H1 (cell line): ENCODE measurements at regions not wholly inside any gene's neighbourhood (a gene's known extent, or its start where the extent isn't known, plus 50 kb on each side); places are given as distances from the start of the nearest gene placed in this dataset.

Experiments used
- CTCF ChIA-PET: fragments of 300-600 bp; sonication (Branson Sonifier 250); formaldehyde crosslinking; loops from one replicate; lab custom pipeline; 2021; ENCODE audit not compliant: partially characterized antibody; lab: Charles Lee
- POLR2A ChIA-PET: fragments of 300-600 bp; sonication (Branson Sonifier 250); formaldehyde crosslinking; loops from one replicate; lab custom pipeline; 2021; ENCODE audit warnings: inconsistent platforms; ENCODE audit not compliant: partially characterized antibody; lab: Charles Lee
- DNase-seq, 2 experiments: peaks; one replicate each; pipeline versions ENCODE4 v3.0.0 to v3.0.0-alpha.2; 2010 to 2022; ENCODE audit warnings: low spot score in 2 of 2, low read depth in 1 of 2, mixed read lengths in 1 of 2
- FAIRE-seq: peaks from 2 replicates; lab custom pipeline; 2011; peaks lifted over from hg19 to GRCh38; lab: Jason Lieb, UNC
- H2AFZ ChIP-seq: 2 replicates; pipeline ENCODE4 v1.8.1; 2012; ENCODE audit warnings: low read length, inconsistent platforms
- H2AK5ac ChIP-seq: 2 replicates; pipeline ENCODE4 v1.6.1; 2013; ENCODE audit warnings: low read depth, low read length
- H2BK120ac ChIP-seq: replicated peaks from 2 replicates; pipeline ENCODE3; 2013; ENCODE audit warnings: low read depth, low read length, inconsistent platforms
- H2BK12ac ChIP-seq: 2 replicates; pipeline ENCODE4 v1.6.1; 2013; ENCODE audit warnings: low read depth, low read length
- H2BK15ac ChIP-seq: 2 replicates; pipeline ENCODE4 v1.6.1; 2013; ENCODE audit warnings: low read length
- H2BK20ac ChIP-seq: 2 replicates; pipeline ENCODE4 v1.6.1; 2013; ENCODE audit warnings: low read length
- H2BK5ac ChIP-seq: 2 replicates; pipeline ENCODE4 v1.6.1; 2013; ENCODE audit warnings: low read depth, low read length
- H3K14ac ChIP-seq: 2 replicates; pipeline ENCODE4 v1.6.1; 2013; ENCODE audit warnings: inconsistent platforms; ENCODE audit not compliant: insufficient read length
- H3K18ac ChIP-seq: 2 replicates; pipeline ENCODE4 v1.6.1; 2013; ENCODE audit warnings: low read length; ENCODE audit errors: extremely low read depth
- H3K23ac ChIP-seq: 2 replicates; pipeline ENCODE4 v1.6.1; 2013; ENCODE audit warnings: inconsistent platforms; ENCODE audit not compliant: insufficient read length
- H3K23me2 ChIP-seq: 2 replicates; pipeline ENCODE4 v1.6.1; 2013; ENCODE audit warnings: low read depth, low read length
- H3K27ac ChIP-seq: 2 replicates; pipeline ENCODE4 v1.6.1; 2011; ENCODE audit warnings: low read depth, low read length, inconsistent platforms
- H3K27me3 ChIP-seq, 4 experiments: replicated peaks in 1 of 4; 1 replicate in 1 of 4; 2 replicates in 3 of 4; pipeline versions ENCODE4 v1.6.1 to v1.8.1; 2011 to 2013; ENCODE audit warnings: low read length in 3 of 4, mild to moderate bottlenecking in 3 of 4, inconsistent platforms in 2 of 4, mixed read lengths in 2 of 4, moderate library complexity in 1 of 4; ENCODE audit not compliant: control insufficient read depth in 3 of 4, insufficient read depth in 3 of 4; ENCODE audit errors: extremely low read depth in 1 of 4
- H3K36me3 ChIP-seq, 4 experiments: 2 replicates each; pipeline versions ENCODE4 v1.6.1 to v1.8.1; 2011 to 2013; ENCODE audit warnings: mild to moderate bottlenecking in 4 of 4, low read length in 3 of 4, moderate library complexity in 2 of 4, control low read depth in 1 of 4, inconsistent platforms in 1 of 4; ENCODE audit not compliant: insufficient read depth in 4 of 4, control insufficient read depth in 2 of 4
- H3K4ac ChIP-seq: replicated peaks from 2 replicates; pipeline ENCODE3; 2013; ENCODE audit warnings: low read length, low read depth, mixed read lengths, inconsistent platforms; ENCODE audit not compliant: insufficient read length
- H3K4me1 ChIP-seq, 4 experiments: replicated peaks in 1 of 4; 1 replicate in 1 of 4; 2 replicates in 3 of 4; pipeline versions ENCODE4 v1.6.1 to v1.8.1; 2011 to 2013; ENCODE audit warnings: low read length in 3 of 4, inconsistent platforms in 2 of 4, mixed read lengths in 1 of 4; ENCODE audit not compliant: insufficient read depth in 4 of 4, control insufficient read depth in 3 of 4
- H3K4me2 ChIP-seq, 2 experiments: 2 replicates each; pipeline versions ENCODE4 v1.6.1 to v1.8.1; 2011 to 2013; ENCODE audit warnings: low read depth in 2 of 2, low read length in 2 of 2, control low read depth in 1 of 2, inconsistent platforms in 1 of 2, mild to moderate bottlenecking in 1 of 2; ENCODE audit not compliant: insufficient read depth in 1 of 2
- H3K4me3 ChIP-seq, 4 experiments: fragments of 200-600, 300-600 bp in 1 of 4; sonication (generic), shearing (Covaris generic), sonication (Bioruptor Twin) in 1 of 4; 2 replicates each; pipeline versions ENCODE4 v1.5.1 to v1.8.1; 2011 to 2016; ENCODE audit warnings: low read length in 4 of 4, low read depth in 3 of 4, control low read depth in 2 of 4, inconsistent platforms in 2 of 4, mild to moderate bottlenecking in 2 of 4, mixed read lengths in 1 of 4, moderate library complexity in 1 of 4; ENCODE audit not compliant: insufficient read depth in 2 of 4; ENCODE audit errors: extremely low read depth in 1 of 4
- H3K56ac ChIP-seq: replicated peaks from 2 replicates; pipeline ENCODE3; 2013; ENCODE audit warnings: low read depth, mild to moderate bottlenecking, mixed read lengths, low read length, inconsistent platforms; ENCODE audit not compliant: insufficient read length
- H3K79me1 ChIP-seq: 2 replicates; pipeline ENCODE4 v1.6.1; 2013; ENCODE audit warnings: low read depth, low read length, control low read depth
- H3K79me2 ChIP-seq, 2 experiments: 2 replicates each; pipeline versions ENCODE4 v1.6.1 to v1.8.1; 2012 to 2013; ENCODE audit warnings: low read length in 2 of 2, mild to moderate bottlenecking in 2 of 2, inconsistent platforms in 1 of 2; ENCODE audit not compliant: insufficient read depth in 2 of 2, control insufficient read depth in 1 of 2
- H3K9ac ChIP-seq, 4 experiments: replicated peaks in 1 of 4; 1 replicate in 1 of 4; 2 replicates in 3 of 4; pipeline versions ENCODE4 v1.6.1 to v1.8.1; 2011 to 2013; ENCODE audit warnings: low read depth in 3 of 4, low read length in 3 of 4, control low read depth in 2 of 4, mild to moderate bottlenecking in 2 of 4, moderate library complexity in 2 of 4, inconsistent platforms in 1 of 4; ENCODE audit errors: extremely low read depth in 1 of 4
- H3K9me3 ChIP-seq, 2 experiments: 2 replicates each; pipeline versions ENCODE4 v1.6.1 to v1.8.1; 2012 to 2013; ENCODE audit warnings: mild to moderate bottlenecking in 2 of 2, moderate library complexity in 2 of 2, control low read depth in 1 of 2, inconsistent platforms in 1 of 2, low read depth in 1 of 2, low read length in 1 of 2, mixed read lengths in 1 of 2; ENCODE audit not compliant: insufficient read depth in 2 of 2
- H4K20me1 ChIP-seq, 2 experiments: replicated peaks in 1 of 2; 2 replicates each; pipeline versions ENCODE3 to v1.8.1; 2011 to 2013; ENCODE audit warnings: inconsistent platforms in 2 of 2, low read length in 2 of 2, mild to moderate bottlenecking in 1 of 2; ENCODE audit not compliant: insufficient read depth in 2 of 2, control insufficient read depth in 1 of 2
- H4K5ac ChIP-seq: 2 replicates; pipeline ENCODE4 v1.6.1; 2013; ENCODE audit warnings: low read length, low read depth, mixed read lengths, inconsistent platforms; ENCODE audit not compliant: insufficient read length
- H4K8ac ChIP-seq: 2 replicates; pipeline ENCODE4 v1.8.0; 2013; ENCODE audit warnings: mild to moderate bottlenecking, moderate library complexity, low read length, inconsistent platforms; ENCODE audit not compliant: insufficient read depth; ENCODE audit errors: extremely low read depth
- H4K91ac ChIP-seq: replicated peaks from 2 replicates; pipeline ENCODE3; 2013; ENCODE audit warnings: low read length, mixed read lengths, inconsistent platforms; ENCODE audit not compliant: insufficient read length
- SIX5 ChIP-seq: IDR thresholded peaks from 2 replicates; pipeline ENCODE4 v1.6.1; 2011; ENCODE audit warnings: mild to moderate bottlenecking, low read depth, low read length
- TAF1 ChIP-seq: IDR thresholded peaks from 2 replicates; pipeline ENCODE4 v1.6.1; 2011; ENCODE audit warnings: mild to moderate bottlenecking, low read depth, low read length
- ZNF274 ChIP-seq: IDR thresholded peaks from 2 replicates; pipeline ENCODE4 v1.7.0; 2012; ENCODE audit warnings: low read length, borderline replicate concordance; ENCODE audit errors: extremely low read depth
- WGBS, 2 experiments: shearing (Covaris generic) in 1 of 2; methylation state at CpG; one replicate each; pipeline versions ENCODE4 v1.1.6 to v1.1.7; 2013 to 2015; ENCODE audit warnings: low lambda C conversion rate in 2 of 2, mixed read lengths in 2 of 2, inconsistent platforms in 1 of 2, low coverage in 1 of 2, missing lambda C conversion rate in 1 of 2; ENCODE audit not compliant: insufficient replicate concordance in 2 of 2, insufficient coverage in 1 of 2, insufficient read length in 1 of 2; ENCODE audit errors: extremely low coverage in 1 of 2, missing lambda C conversion rate in 1 of 2; 5-methylcytosine and 5-hydroxymethylcytosine counted together

- Histone ChIP-seq H2BK15ac (no peak overlapping the region), H2BK20ac (no peak overlapping the region), H4K8ac (no peak overlapping the region), H3K4me2 (no peak overlapping the region), H3K18ac (no peak overlapping the region), H3K79me1 (no peaks in the 10 kb centered on the region), H2BK5ac (no peak overlapping the region), H4K20me1 (no peaks in the 10 kb centered on the region), H3K4me1 (no peaks in the 10 kb centered on the region), H3K56ac (no peak overlapping the region), H4K91ac (no peak overlapping the region), H3K36me3 (no peaks in the 10 kb centered on the region), H3K79me2 (no peaks in the 10 kb centered on the region), H3K14ac (no peak overlapping the region), H2AK5ac (no peak overlapping the region), H3K27ac (no peak overlapping the region), H2BK12ac (no peak overlapping the region), H3K9me3 (no peaks in the 10 kb centered on the region), H4K5ac (no peak overlapping the region), H3K23me2 (no peaks in the 10 kb centered on the region; the same call in 1 of the 2 replicates), H3K4ac (no peak overlapping the region), H2BK120ac (no peak overlapping the region), H2AFZ (no peak overlapping the region), H3K4me3 (no peak overlapping the region), H3K27me3 (no peaks in the 10 kb centered on the region), H3K23ac (no peak overlapping the region), H3K9ac (no peak overlapping the region)
- DNase-seq (no peak), FAIRE-seq (no peak)
- TF ChIP-seq SIX5 (no peak), TAF1 (no peak), ZNF274 (no peak)
- 95% methylated on average over 7 of the region's 7 CpGs; no CpG with 5 or more reads in 1 of the 2 experiments for WGBS, 2 experiments
- ChIA-PET POLR2A (interaction anchor here (1.2 kb wide), 1 partner anchor 27 kb away, joined by 4 read pairs; no protein-coding TSS in a partner anchor), CTCF (interaction anchor here (0.6 kb wide), 1 partner anchor 236 kb away, joined by 4 read pairs; no protein-coding TSS in a partner anchor)
Measured at GRCh38 chr5:107011605-107012004, 659.1 kb downstream of the EFNA5 start.
